NCI-H1436 treated with DMSO at 0.1 percent for 48 hours (cell line): ENCODE measurements at regions not wholly inside any gene's neighbourhood (a gene's known extent, or its start where the extent isn't known, plus 50 kb on each side); places are given as distances from the start of the nearest gene placed in this dataset.

Experiments
- DNase-seq: peaks from one replicate; lab custom pipeline; 2025; lab: John Stamatoyannopoulos, UW

DNA sequence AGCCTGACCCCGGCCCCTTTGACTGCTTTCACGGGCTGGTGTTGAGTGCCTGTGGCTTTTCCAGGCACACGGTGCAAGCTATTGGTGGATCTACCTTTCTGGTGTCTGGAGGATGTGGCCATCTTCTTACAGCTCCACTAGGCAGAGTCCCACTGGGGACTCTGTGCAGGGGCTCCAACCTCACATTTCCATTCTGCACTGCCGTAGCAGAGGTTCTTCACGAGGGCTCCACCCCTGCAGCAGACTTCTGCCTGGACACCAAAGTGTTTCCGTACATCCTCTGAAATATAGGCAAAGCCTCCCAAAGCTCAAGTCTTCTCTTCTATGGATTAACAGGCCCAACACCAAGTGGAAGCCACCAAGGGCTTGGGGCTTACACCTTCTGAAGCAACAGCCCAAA, 691.5 kb upstream of the POU3F2 start:
- DNase-seq = no peak

DNA sequence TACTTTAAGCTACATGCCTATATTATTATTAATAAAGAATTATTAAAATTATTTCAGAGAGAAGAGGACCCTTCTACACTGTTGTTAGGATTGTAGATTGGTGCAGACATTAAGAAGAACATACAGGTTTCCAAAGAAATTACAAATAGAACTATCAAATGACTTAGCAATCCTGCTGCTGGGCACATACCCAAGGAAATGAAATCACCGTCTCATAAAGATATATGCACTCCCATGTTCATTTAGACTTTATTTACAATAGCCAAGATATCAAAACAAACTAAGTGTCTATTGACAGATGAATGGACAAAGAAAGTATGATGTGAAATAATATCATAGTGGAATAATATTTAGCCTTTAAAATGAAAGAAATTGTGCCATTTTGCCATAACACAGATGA, 687.7 kb upstream of the POU3F2 start:
- DNase-seq = no peak

GRCh38 chr6:98156580-98156979, 677.8 kb upstream of the POU3F2 start:
- DNase-seq = no peak

GRCh38 chr6:98179606-98180005, 654.8 kb upstream of the POU3F2 start:
- DNase-seq = no peak

GRCh38 chr6:98200084-98200483, 634.3 kb upstream of the POU3F2 start:
- DNase-seq = no peak

DNA sequence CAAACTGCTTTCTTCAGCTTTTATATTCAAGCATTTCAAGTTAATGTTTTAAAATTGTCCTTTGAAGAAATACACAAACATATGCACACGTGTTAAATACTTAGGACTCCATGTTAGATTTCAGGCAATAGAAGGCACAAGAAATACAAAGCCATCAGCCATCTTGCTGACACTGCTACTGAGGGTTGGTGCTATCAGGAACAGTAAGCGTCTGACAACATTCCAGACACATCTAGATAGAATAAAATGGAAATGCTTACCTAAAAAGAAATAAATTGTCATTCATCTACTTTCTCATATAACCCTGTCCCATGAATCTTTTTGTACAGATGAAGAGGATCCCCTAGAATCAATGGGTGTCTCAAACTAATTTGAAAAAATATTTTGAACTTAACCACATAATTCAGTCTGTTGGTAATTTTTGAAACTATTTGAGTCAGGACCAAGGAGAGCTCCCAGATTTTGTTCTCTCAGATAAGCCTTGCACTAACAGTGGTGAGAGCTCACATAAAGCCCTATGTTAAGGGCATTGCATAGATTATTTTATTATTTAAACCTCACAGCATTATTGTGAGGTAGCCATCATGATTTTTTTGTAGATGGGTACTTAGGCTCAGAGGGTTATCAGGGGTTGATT, 631.1 kb upstream of the POU3F2 start:
- DNase-seq = no peak

DNA sequence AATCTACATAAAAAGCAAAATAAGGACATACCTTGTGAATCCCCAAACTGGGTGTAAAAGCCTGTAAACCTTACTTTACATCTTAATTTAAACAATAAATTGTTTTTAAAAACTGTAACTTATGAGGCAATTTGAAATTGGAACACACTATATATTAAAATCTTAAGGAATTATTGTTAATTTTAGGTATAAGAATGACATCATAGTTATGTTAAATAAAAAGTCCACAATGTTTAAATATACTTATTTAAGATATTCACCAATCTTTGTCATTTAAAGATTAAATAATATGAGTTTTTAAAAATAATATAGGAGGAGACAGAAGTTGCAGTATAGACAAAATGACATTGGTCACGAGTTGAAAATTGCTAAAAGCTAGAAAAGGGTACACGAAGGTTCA, 621.9 kb upstream of the POU3F2 start:
- no peak for DNase-seq

GRCh38 chr6:98215531-98215930, 618.8 kb upstream of the POU3F2 start:
- no peak for DNase-seq

GRCh38 chr6:98230250-98230649, 604.1 kb upstream of the POU3F2 start:
- DNase-seq = no peak

GRCh38 chr6:98239057-98239456, 595.3 kb upstream of the POU3F2 start:
- DNase-seq = no peak

GRCh38 chr6:98241630-98242029, 592.7 kb upstream of the POU3F2 start:
- DNase-seq = no peak

DNA sequence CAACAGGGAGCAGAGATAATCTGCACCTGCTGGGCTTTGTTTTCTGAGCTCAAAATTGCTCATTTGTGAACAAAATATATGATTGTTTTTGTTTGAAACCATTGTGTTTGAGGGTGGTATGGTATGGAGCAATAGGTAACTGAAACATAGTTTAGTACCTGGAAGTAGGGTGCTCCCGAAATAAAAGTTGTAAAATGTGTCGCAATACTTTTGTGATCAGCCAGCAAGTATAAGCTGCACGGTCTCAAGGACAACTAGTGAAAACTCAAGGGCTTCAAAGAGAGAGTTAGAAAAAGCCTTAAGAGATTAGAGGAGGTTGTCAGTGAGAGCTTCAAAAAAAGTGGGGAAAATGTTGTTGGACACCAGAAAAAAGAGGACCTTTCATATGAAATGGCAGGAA, 579.8 kb upstream of the POU3F2 start:
- DNase-seq = no peak

- DNase-seq = no peak
Observed at GRCh38 chr6:98260382-98260781, 574.0 kb upstream of the POU3F2 start.

GRCh38 chr6:98272060-98272459, 562.3 kb upstream of the POU3F2 start:
- DNase-seq = no peak

- DNase-seq = no peak
Observed at GRCh38 chr6:98274691-98275090, 559.7 kb upstream of the POU3F2 start.

- no peak for DNase-seq
Observed at GRCh38 chr6:98280492-98280891, 553.9 kb upstream of the POU3F2 start.

- DNase-seq = no peak
Observed at GRCh38 chr6:98286620-98287019, 547.8 kb upstream of the POU3F2 start.

- DNase-seq = no peak
Observed at GRCh38 chr6:98287876-98288275, 546.5 kb upstream of the POU3F2 start.

DNA sequence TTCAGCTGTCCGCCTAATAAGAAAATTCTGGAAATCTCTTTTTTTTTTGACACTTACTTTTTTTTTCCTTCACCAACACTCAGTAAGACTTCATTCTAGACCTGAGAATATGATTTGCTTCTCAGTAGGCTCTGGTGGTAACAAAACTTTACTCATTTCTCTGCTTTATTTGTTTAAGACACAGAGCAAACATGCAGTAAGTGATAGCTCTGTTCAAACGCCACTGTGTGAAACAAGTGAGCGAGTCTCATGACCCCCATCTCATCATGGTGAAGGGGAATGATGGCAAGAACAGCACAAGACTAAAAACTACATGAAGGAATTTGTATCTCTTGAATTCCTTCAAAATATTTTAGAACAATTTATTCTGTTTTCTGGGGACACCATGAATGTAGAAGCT, 541.6 kb upstream of the POU3F2 start:
- no peak for DNase-seq

GRCh38 chr6:98295515-98296175, 538.7 kb upstream of the POU3F2 start:
- DNase-seq = no peak

DNA sequence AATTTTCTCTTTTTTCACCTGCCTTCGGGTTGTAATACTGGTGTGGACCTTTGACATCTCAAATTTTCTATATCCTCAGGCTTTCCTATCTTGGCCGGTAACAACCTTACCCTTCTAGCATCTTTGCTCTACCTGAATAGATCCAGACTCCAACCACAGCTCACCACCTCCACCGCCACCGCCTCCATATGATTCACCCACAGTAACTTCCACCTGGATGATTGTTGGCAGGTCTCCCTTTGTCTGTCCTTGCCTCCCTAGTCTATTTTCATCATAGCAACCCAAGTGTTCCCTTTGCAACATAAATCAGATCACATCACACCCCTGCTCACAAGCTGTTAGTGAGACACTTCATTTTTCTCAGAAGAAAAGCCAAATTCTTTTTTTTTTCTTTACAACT, 525.8 kb upstream of the POU3F2 start:
- no peak for DNase-seq

DNA sequence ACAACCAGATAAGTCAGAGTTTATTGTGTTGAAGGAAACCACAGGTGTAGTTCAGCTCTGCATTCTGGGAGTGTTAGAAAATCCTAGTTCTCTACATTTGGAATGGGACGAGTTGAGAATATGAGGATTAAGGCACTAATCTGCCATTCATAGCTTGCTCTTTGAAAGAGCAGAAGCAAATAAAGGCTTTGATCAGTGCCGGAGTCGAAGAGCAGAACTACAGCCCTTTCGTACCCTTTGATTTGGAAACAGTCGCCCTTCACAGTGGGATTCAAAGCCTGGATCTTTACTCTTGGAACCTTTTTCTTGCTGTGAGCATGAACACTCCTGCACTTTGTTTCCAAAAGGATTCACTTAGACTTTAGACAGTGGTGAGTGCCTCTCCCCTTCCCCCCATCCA, 523.9 kb upstream of the POU3F2 start:
- DNase-seq = no peak

GRCh38 chr6:98323605-98324004, 510.8 kb upstream of the POU3F2 start:
- no peak for DNase-seq

DNA sequence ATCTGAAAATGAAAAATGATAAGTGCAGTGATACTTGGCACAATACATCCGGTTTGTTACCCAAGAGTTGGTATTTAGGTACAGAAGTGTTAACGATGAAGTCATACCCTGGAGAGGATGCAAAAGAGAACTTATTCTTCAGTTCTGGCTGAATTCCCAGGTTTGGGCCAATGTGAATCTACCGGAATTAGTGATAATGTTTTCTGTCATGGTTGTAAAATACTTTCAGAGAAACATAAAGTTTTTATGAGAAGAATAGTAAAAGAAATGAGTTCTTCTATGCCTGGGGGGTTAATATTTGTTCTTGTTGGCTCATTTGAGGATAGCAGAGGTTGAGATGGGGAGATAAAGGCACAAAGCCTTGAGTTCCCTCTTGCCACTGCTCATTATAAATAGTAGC, 509.9 kb upstream of the POU3F2 start:
- no peak for DNase-seq
